ENCODE measurements at regions not wholly inside any gene's neighbourhood (a gene's known extent, or its start where the extent isn't known, plus 50 kb on each side); places are given as distances from the start of the nearest gene placed in this dataset.
A peak's percentile ranks its signal among the peaks of the same experiment; 100 is the strongest.

- Histone ChIP-seq H3K27ac (ENCODE audit: low read length) (no peak overlapping the region), H3K4me2 (ENCODE audit: low read depth, low read length, poor library complexity, severe bottlenecking) (no peak overlapping the region), H3K9ac (ENCODE audit: low read length) (no peak overlapping the region), H2AFZ (ENCODE audit: low read length) (no peak overlapping the region), H3K4me3 (ENCODE audit: low read length) (no peak overlapping the region), H4K20me1 (ENCODE audit: insufficient read depth, low read depth, low read length) (no peaks in the 10 kb centered on the region), H3K9me3 (ENCODE audit: low read length) (no peaks in the 10 kb centered on the region), H3K4me1 (ENCODE audit: low read length) (no peaks in the 10 kb centered on the region), H3K27me3 (ENCODE audit: low read length) (no peaks in the 10 kb centered on the region), H3K36me3 (ENCODE audit: insufficient read depth, low read length) (no peaks in the 10 kb centered on the region), H3K9me2 (replicated peaks; ENCODE audit: insufficient read depth, low read length) (no peaks in the 10 kb centered on the region), H3K79me2 (ENCODE audit: low read length) (no peaks in the 10 kb centered on the region)
- peak; percentile 63 for DNase-seq
These were observed 692.8 kb downstream of the EPM2A start for GRCh38 chr6:145042559-145042958.

- no peaks in the 10 kb centered on the region for H3K79me2 ChIP-seq (ENCODE audit: low read length)
- no peaks in the 10 kb centered on the region for H3K36me3 ChIP-seq (ENCODE audit: insufficient read depth, low read length)
- no peak overlapping the region for H2AFZ ChIP-seq (ENCODE audit: low read length)
- H3K4me3 ChIP-seq (ENCODE audit: low read length) = no peak overlapping the region
- H3K9me2 ChIP-seq (replicated peaks; ENCODE audit: insufficient read depth, low read length) = no peaks in the 10 kb centered on the region
- no peak overlapping the region for H3K9ac ChIP-seq (ENCODE audit: low read length)
- no peaks in the 10 kb centered on the region for H4K20me1 ChIP-seq (ENCODE audit: insufficient read depth, low read depth, low read length)
- H3K4me2 ChIP-seq (ENCODE audit: low read depth, low read length, poor library complexity, severe bottlenecking) = no peak overlapping the region
- H3K27me3 ChIP-seq (ENCODE audit: low read length) = no peaks in the 10 kb centered on the region
- no peaks in the 10 kb centered on the region for H3K9me3 ChIP-seq (ENCODE audit: low read length)
- DNase-seq = no peak
- no peak overlapping the region for H3K27ac ChIP-seq (ENCODE audit: low read length)
- no peaks in the 10 kb centered on the region for H3K4me1 ChIP-seq (ENCODE audit: low read length)
These were observed 691.3 kb downstream of the EPM2A start for GRCh38 chr6:145043926-145044500.

DNA sequence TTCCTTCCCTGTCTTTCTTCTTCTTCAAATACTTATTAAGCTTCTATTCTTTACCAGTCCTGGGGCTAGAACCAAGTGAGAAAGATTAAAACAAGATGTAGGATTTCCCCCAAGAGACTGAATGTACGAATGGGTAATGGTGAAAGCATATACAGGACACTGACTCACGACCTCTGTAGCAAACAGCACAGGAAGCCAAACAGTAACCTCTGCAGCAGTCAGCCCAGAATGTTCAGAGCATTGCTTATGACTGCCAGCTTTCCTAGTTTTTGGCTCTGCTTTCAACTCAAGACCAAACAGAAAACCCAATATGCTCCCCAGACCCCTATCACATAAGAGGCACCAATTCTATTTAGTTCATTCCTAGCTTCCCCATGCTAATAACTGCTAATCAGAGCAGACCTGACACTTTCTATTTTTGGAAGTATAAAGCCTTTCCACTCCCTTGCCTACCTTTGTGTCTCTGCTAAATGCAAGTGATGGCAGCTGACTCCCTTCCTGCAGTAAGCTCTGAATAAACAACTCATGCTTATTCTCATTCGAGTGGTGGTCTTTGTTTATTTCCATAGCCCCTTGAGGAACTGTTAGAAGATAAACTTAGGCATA is 690.6 kb downstream of the EPM2A start:
- H3K4me2 ChIP-seq (ENCODE audit: low read depth, low read length, poor library complexity, severe bottlenecking) = no peak overlapping the region
- H3K9me2 ChIP-seq (replicated peaks; ENCODE audit: insufficient read depth, low read length) = no peaks in the 10 kb centered on the region
- H3K4me1 ChIP-seq (ENCODE audit: low read length) = no peaks in the 10 kb centered on the region
- H2AFZ ChIP-seq (ENCODE audit: low read length) = no peak overlapping the region
- H3K9me3 ChIP-seq (ENCODE audit: low read length) = no peaks in the 10 kb centered on the region
- H3K79me2 ChIP-seq (ENCODE audit: low read length) = no peaks in the 10 kb centered on the region
- H3K9ac ChIP-seq (ENCODE audit: low read length) = no peak overlapping the region
- H4K20me1 ChIP-seq (ENCODE audit: insufficient read depth, low read depth, low read length) = no peaks in the 10 kb centered on the region
- no peak overlapping the region for H3K4me3 ChIP-seq (ENCODE audit: low read length)
- no peak overlapping the region for H3K27ac ChIP-seq (ENCODE audit: low read length)
- no peak for DNase-seq
- H3K27me3 ChIP-seq (ENCODE audit: low read length) = no peaks in the 10 kb centered on the region
- no peaks in the 10 kb centered on the region for H3K36me3 ChIP-seq (ENCODE audit: insufficient read depth, low read length)

- Histone ChIP-seq H3K9me3 (ENCODE audit: low read length) (no peaks in the 10 kb centered on the region), H3K4me3 (ENCODE audit: low read length) (no peak overlapping the region), H3K36me3 (ENCODE audit: insufficient read depth, low read length) (no peaks in the 10 kb centered on the region), H3K4me1 (ENCODE audit: low read length) (no peaks in the 10 kb centered on the region), H3K27ac (ENCODE audit: low read length) (no peak overlapping the region), H3K9ac (ENCODE audit: low read length) (no peak overlapping the region), H3K27me3 (ENCODE audit: low read length) (no peaks in the 10 kb centered on the region), H3K9me2 (replicated peaks; ENCODE audit: insufficient read depth, low read length) (no peaks in the 10 kb centered on the region), H4K20me1 (ENCODE audit: insufficient read depth, low read depth, low read length) (no peaks in the 10 kb centered on the region), H3K4me2 (ENCODE audit: low read depth, low read length, poor library complexity, severe bottlenecking) (no peak overlapping the region), H2AFZ (ENCODE audit: low read length) (no peak overlapping the region), H3K79me2 (ENCODE audit: low read length) (no peaks in the 10 kb centered on the region)
- no peak for DNase-seq
These were observed 689.7 kb downstream of the EPM2A start for GRCh38 chr6:145045582-145045981.

- DNase-seq = no peak
- Histone ChIP-seq H3K4me3 (ENCODE audit: low read length) (no peak overlapping the region), H3K4me2 (ENCODE audit: low read depth, low read length, poor library complexity, severe bottlenecking) (no peak overlapping the region), H3K9me3 (ENCODE audit: low read length) (no peaks in the 10 kb centered on the region), H3K36me3 (ENCODE audit: insufficient read depth, low read length) (no peaks in the 10 kb centered on the region), H3K9me2 (replicated peaks; ENCODE audit: insufficient read depth, low read length) (no peaks in the 10 kb centered on the region), H4K20me1 (ENCODE audit: insufficient read depth, low read depth, low read length) (no peaks in the 10 kb centered on the region), H3K9ac (ENCODE audit: low read length) (no peak overlapping the region), H2AFZ (ENCODE audit: low read length) (no peak overlapping the region), H3K4me1 (ENCODE audit: low read length) (no peaks in the 10 kb centered on the region), H3K27ac (ENCODE audit: low read length) (no peak overlapping the region), H3K79me2 (ENCODE audit: low read length) (no peaks in the 10 kb centered on the region), H3K27me3 (ENCODE audit: low read length) (no peaks in the 10 kb centered on the region)
These were observed 687.4 kb downstream of the EPM2A start for GRCh38 chr6:145047891-145048290.

DNA sequence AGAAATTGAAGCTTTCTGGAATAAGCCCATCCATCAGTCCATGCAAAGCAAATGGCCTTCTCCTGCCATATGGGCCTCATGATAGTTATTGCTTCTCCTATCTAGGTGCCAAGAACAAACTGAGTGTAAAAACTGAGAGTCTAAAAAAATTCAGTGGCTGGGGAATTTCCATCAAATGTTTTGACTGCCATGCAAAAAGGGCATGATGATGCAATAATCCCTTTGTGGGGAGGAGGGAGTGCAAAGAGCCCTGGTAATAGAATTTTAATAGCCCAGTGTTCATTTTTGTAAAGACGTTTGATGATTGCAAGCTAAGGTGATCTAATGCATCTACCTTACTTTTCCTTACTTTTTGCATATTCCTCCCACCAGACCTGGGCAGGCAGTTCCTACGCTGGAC is 683.7 kb downstream of the EPM2A start:
- Histone ChIP-seq H3K9me2 (replicated peaks; ENCODE audit: insufficient read depth, low read length) (no peaks in the 10 kb centered on the region), H4K20me1 (ENCODE audit: insufficient read depth, low read depth, low read length) (no peaks in the 10 kb centered on the region), H3K27ac (ENCODE audit: low read length) (no peak overlapping the region), H3K27me3 (ENCODE audit: low read length) (peaks cover 3% of the 10 kb centered on the region; the same call in 1 of the 2 replicates), H3K4me2 (ENCODE audit: low read depth, low read length, poor library complexity, severe bottlenecking) (no peak overlapping the region), H3K9ac (ENCODE audit: low read length) (no peak overlapping the region), H2AFZ (ENCODE audit: low read length) (no peak overlapping the region), H3K4me1 (ENCODE audit: low read length) (no peaks in the 10 kb centered on the region), H3K36me3 (ENCODE audit: insufficient read depth, low read length) (no peaks in the 10 kb centered on the region), H3K9me3 (ENCODE audit: low read length) (no peaks in the 10 kb centered on the region), H3K79me2 (ENCODE audit: low read length) (no peaks in the 10 kb centered on the region), H3K4me3 (ENCODE audit: low read length) (no peak overlapping the region)
- no peak for DNase-seq

GRCh38 chr6:145055567-145055966 is 679.8 kb downstream of the EPM2A start:
- H3K9me3 ChIP-seq (ENCODE audit: low read length) = no peaks in the 10 kb centered on the region
- H3K4me2 ChIP-seq (ENCODE audit: low read depth, low read length, poor library complexity, severe bottlenecking) = no peak overlapping the region
- no peaks in the 10 kb centered on the region for H3K36me3 ChIP-seq (ENCODE audit: insufficient read depth, low read length)
- no peak overlapping the region for H3K9ac ChIP-seq (ENCODE audit: low read length)
- H3K79me2 ChIP-seq (ENCODE audit: low read length) = no peaks in the 10 kb centered on the region
- H3K27me3 ChIP-seq (ENCODE audit: low read length) = peaks cover 3% of the 10 kb centered on the region; the same call in 1 of the 2 replicates
- no peak for DNase-seq
- H2AFZ ChIP-seq (ENCODE audit: low read length) = no peak overlapping the region
- H3K4me1 ChIP-seq (ENCODE audit: low read length) = no peaks in the 10 kb centered on the region
- no peaks in the 10 kb centered on the region for H4K20me1 ChIP-seq (ENCODE audit: insufficient read depth, low read depth, low read length)
- H3K9me2 ChIP-seq (replicated peaks; ENCODE audit: insufficient read depth, low read length) = no peaks in the 10 kb centered on the region
- H3K4me3 ChIP-seq (ENCODE audit: low read length) = no peak overlapping the region
- no peak overlapping the region for H3K27ac ChIP-seq (ENCODE audit: low read length)

DNA sequence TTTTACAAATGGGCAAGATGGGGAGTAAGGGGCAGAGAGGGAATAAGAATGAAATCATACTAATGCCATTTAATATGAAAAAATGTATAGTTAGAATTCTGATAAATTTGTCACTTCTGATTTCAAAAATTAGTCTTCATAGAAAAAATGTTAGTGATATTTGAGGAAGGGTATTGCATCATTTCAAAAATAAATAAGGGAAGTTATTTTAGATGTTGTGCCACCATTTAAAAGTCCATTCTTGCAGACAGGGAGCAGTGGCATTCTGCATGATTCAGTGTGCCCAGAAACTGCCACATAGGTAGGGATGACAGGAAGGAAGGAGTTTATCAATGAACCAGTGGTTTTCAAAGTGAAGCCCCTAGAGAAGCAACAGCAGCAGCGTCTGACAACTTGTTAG is 674.6 kb downstream of the EPM2A start:
- Histone ChIP-seq H3K27ac (ENCODE audit: low read length) (no peak overlapping the region), H3K4me2 (ENCODE audit: low read depth, low read length, poor library complexity, severe bottlenecking) (no peak overlapping the region), H3K36me3 (ENCODE audit: insufficient read depth, low read length) (no peaks in the 10 kb centered on the region), H4K20me1 (ENCODE audit: insufficient read depth, low read depth, low read length) (no peaks in the 10 kb centered on the region), H3K9ac (ENCODE audit: low read length) (no peak overlapping the region), H2AFZ (ENCODE audit: low read length) (no peak overlapping the region), H3K9me2 (replicated peaks; ENCODE audit: insufficient read depth, low read length) (no peaks in the 10 kb centered on the region), H3K9me3 (ENCODE audit: low read length) (no peaks in the 10 kb centered on the region), H3K27me3 (ENCODE audit: low read length) (no peaks in the 10 kb centered on the region), H3K79me2 (ENCODE audit: low read length) (no peaks in the 10 kb centered on the region), H3K4me3 (ENCODE audit: low read length) (no peak overlapping the region), H3K4me1 (ENCODE audit: low read length) (no peaks in the 10 kb centered on the region)
- DNase-seq = no peak
